NB4 (cell line): ENCODE measurements at regions not wholly inside any gene's neighbourhood (a gene's known extent, or its start where the extent isn't known, plus 50 kb on each side); places are given as distances from the start of the nearest gene placed in this dataset.

Experiments used
- CTCF ChIP-seq: IDR thresholded peaks from one replicate; pipeline ENCODE4 v1.5.1; 2012; ENCODE audit warnings: low read depth, low read length
- MAX ChIP-seq: IDR thresholded peaks from 2 replicates; pipeline ENCODE4 v1.6.1; 2011; ENCODE audit warnings: low read depth, low read length
- MYC ChIP-seq: IDR thresholded peaks from 2 replicates; pipeline ENCODE4 v1.6.1; 2011; ENCODE audit warnings: low read depth, low read length
- POLR2A ChIP-seq: IDR thresholded peaks from 2 replicates; pipeline ENCODE4 v1.6.1; 2011; ENCODE audit warnings: mild to moderate bottlenecking; ENCODE audit not compliant: insufficient read length; ENCODE audit errors: extremely low read depth

GRCh38 chr2:44104855-44105271 is 63.8 kb upstream of the PPM1B start:
- TF ChIP-seq POLR2A (no peak), CTCF (no peak), MAX (no peak), MYC (no peak)
